T-helper 2 cell (primary cell): ENCODE measurements at regions not wholly inside any gene's neighbourhood (a gene's known extent, or its start where the extent isn't known, plus 50 kb on each side); places are given as distances from the start of the nearest gene placed in this dataset.
"Not testable (repeated sequence)": the region's sequence is repeated elsewhere in the genome, so short reads cannot be mapped to it uniquely, and the experiment has no call there.

Experiments
- DNase-seq, 5 experiments: peaks; one replicate each; pipeline versions ENCODE4 v3.0.0 to v3.0.0-alpha.2; 2012 to 2022

GRCh38 chr10:94129393-94130130, 135.8 kb downstream of the PLCE1 start:
- no peak for DNase-seq

GRCh38 chr10:94131885-94132284, 138.2 kb downstream of the PLCE1 start:
- no peak for DNase-seq

- no peak for DNase-seq
Measured at GRCh38 chr10:94133239-94133638, 139.5 kb downstream of the PLCE1 start.

- DNase-seq = no peak
Measured at GRCh38 chr10:94137747-94138146, 144.0 kb downstream of the PLCE1 start.

GRCh38 chr10:94138391-94138790, 144.7 kb downstream of the PLCE1 start:
- DNase-seq = no peak

- DNase-seq = no peak
Measured at GRCh38 chr10:94143261-94143660, 149.5 kb downstream of the PLCE1 start.

- DNase-seq = no peak
Measured at GRCh38 chr10:94146313-94146712, 152.6 kb downstream of the PLCE1 start.

GRCh38 chr10:94146746-94147145, 153.0 kb downstream of the PLCE1 start:
- no peak for DNase-seq

- DNase-seq = no peak
Measured at GRCh38 chr10:94149702-94150101, 156.0 kb downstream of the PLCE1 start.

- DNase-seq = no peak
Measured at GRCh38 chr10:94150541-94151184, 156.9 kb downstream of the PLCE1 start.

- no peak for DNase-seq
Measured at GRCh38 chr10:94155722-94156271, 162.1 kb downstream of the PLCE1 start.

GRCh38 chr10:94156453-94156852, 162.7 kb downstream of the PLCE1 start:
- DNase-seq = no peak

GRCh38 chr10:94165158-94165611, 171.5 kb downstream of the PLCE1 start:
- DNase-seq = not testable (repeated sequence)

- DNase-seq = no peak
Measured at GRCh38 chr10:94172332-94172731, 178.6 kb downstream of the PLCE1 start.

- no peak for DNase-seq
Measured at GRCh38 chr10:94173594-94173993, 179.9 kb downstream of the PLCE1 start.

- no peak for DNase-seq
Measured at GRCh38 chr10:94174838-94175237, 181.1 kb downstream of the PLCE1 start.

GRCh38 chr10:94178475-94179253, 184.1 kb downstream of the NOC3L start:
- DNase-seq = no peak

- DNase-seq = no peak
Measured at GRCh38 chr10:94180576-94180975, 182.2 kb downstream of the NOC3L start.

GRCh38 chr10:94183666-94184264, 179.0 kb downstream of the NOC3L start:
- DNase-seq = no peak

- DNase-seq = no peak
Measured at GRCh38 chr10:94186722-94187121, 176.0 kb downstream of the NOC3L start.

GRCh38 chr10:94192333-94192732, 170.4 kb downstream of the NOC3L start:
- no peak for DNase-seq

- no peak for DNase-seq
Measured at GRCh38 chr10:94192974-94193373, 169.8 kb downstream of the NOC3L start.

- DNase-seq = no peak
Measured at GRCh38 chr10:94193466-94193924, 169.2 kb downstream of the NOC3L start.
